ENCODE measurements at regions not wholly inside any gene's neighbourhood (a gene's known extent, or its start where the extent isn't known, plus 50 kb on each side); places are given as distances from the start of the nearest gene placed in this dataset.

DNA sequence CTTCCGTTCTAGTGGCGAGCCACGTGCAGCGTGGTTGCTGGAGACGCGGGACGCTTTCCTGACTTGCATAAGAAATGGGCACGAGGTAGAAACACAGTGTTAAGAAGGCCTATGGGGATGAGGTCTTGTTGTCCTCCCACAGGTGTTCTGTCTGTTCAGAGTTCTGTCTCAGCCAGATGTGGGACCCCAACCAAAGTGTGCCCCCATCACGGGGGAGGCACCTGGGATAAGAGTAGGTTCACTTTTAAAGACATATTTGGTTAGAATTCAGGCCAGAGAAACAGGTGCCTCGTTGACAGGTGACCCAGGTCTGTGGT lies 56.0 kb upstream of the PITRM1 start:
- DNase-seq (ENCODE audit: low read depth, low spot score) = no peak
- H3K27ac ChIP-seq = no peak overlapping the region
- no peak overlapping the region for H3K9ac ChIP-seq (ENCODE audit: insufficient read length)
- no peak for TF ChIP-seq EZH2 (IDR thresholded peaks at IDR 0.05)
- no peak for TF ChIP-seq POLR2AphosphoS5 (IDR thresholded peaks at IDR 0.05; ENCODE audit: borderline replicate concordance, low read depth, low read length)
- no peak for TF ChIP-seq FOXP2 (optimal IDR thresholded peaks at IDR 0.05; ENCODE audit: control extremely low read depth, extremely low read length, insufficient read depth)
- H3K9me3 ChIP-seq (ENCODE audit: low read depth, low read length) = no peaks in the 10 kb centered on the region
- H3K36me3 ChIP-seq (ENCODE audit: insufficient read depth, low read length) = no peaks in the 10 kb centered on the region
- no peak overlapping the region for H3K4me3 ChIP-seq

DNA sequence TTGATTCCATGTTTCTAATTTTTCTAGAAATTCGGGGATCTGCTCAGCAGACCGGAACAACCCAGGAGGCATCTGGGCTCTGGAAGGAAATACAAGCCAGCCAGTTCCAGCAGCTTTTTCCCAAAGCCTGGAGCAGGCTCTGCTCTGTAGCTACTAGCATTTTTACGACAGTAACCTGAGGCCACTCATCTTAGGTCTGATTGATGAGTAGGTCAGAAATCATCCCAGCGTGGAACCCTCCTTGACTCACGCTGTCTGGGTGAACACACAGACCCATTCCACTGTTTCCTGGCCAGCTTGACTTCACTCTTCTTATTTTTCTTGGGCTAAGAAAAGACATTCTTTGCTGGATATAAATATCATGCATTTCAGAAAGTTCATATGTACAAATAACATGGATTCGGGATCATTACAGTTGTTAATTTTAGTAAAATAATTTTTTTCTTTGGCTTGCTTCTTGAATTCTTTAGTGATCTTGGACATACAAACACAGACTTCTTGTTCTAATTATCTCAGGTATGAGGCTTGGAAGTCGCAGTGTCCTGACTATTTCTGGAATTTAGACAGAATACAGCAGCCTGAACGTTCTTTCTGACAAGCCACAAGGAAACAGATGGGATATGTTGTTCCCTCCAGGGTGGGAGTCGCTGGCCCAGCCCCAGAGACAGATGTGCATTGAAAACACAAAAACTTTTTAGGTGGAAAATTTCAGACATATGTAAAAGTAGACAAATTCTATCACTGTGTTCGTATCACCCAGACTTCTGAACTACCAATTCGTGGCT lies 54.6 kb upstream of the PITRM1 start:
- H3K36me3 ChIP-seq (ENCODE audit: insufficient read depth, low read length) = no peaks in the 10 kb centered on the region
- no peak overlapping the region for H3K9ac ChIP-seq (ENCODE audit: insufficient read length)
- H3K9me3 ChIP-seq (ENCODE audit: low read depth, low read length) = no peaks in the 10 kb centered on the region
- TF ChIP-seq POLR2AphosphoS5 (IDR thresholded peaks at IDR 0.05; ENCODE audit: borderline replicate concordance, low read depth, low read length) (no peak), FOXP2 (optimal IDR thresholded peaks at IDR 0.05; ENCODE audit: control extremely low read depth, extremely low read length, insufficient read depth) (no peak), EZH2 (IDR thresholded peaks at IDR 0.05) (no peak)
- DNase-seq (ENCODE audit: low read depth, low spot score) = no peak
- no peak overlapping the region for H3K27ac ChIP-seq
- H3K4me3 ChIP-seq = no peak overlapping the region

DNA sequence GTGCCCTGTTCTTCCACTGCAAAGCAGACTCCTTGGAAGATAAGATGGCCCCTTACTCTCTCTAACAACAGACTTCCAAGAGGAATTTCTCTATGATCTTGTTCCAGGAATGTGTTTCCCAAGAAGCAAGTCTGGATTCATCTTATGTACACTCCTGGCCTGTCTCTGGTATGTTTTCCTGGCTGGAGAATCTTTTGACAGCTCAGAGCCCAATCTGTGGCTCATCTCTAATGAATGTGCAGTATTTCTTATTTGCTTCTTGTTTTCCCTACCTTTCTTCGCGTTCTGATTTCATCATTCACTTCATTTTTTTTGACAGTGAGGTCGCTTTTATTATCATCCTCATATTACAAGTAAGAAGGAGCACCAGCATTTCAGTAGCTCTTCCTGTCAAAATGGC lies 53.0 kb upstream of the PITRM1 start:
- TF ChIP-seq FOXP2 (optimal IDR thresholded peaks at IDR 0.05; ENCODE audit: control extremely low read depth, extremely low read length, insufficient read depth) (no peak), POLR2AphosphoS5 (IDR thresholded peaks at IDR 0.05; ENCODE audit: borderline replicate concordance, low read depth, low read length) (no peak), EZH2 (IDR thresholded peaks at IDR 0.05) (no peak)

DNA sequence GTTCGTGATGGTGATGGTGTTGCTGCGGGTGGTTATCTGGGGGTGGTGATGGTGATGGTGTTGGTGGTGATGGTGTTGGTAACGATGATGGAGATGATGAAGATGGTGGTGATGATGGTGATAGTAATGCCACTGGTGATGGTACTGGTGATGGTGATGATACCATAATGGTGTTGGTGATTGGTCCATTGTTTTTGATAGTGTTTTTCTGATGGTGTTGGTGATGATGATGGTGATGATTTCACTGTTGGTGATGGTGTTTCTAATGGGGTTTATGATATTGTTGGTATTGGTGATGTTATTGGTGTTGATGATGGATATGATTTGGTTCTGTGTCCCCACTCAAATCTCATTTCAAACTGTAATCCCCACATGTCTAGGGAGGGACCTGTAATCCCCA lies 51.7 kb upstream of the PITRM1 start:
- Histone ChIP-seq H3K4me3 (no peak overlapping the region), H3K27ac (no peak overlapping the region), H3K36me3 (ENCODE audit: insufficient read depth, low read length) (no peaks in the 10 kb centered on the region), H3K9me3 (ENCODE audit: low read depth, low read length) (no peaks in the 10 kb centered on the region), H3K9ac (ENCODE audit: insufficient read length) (no peak overlapping the region)
- DNase-seq (ENCODE audit: low read depth, low spot score) = no peak
- TF ChIP-seq POLR2AphosphoS5 (IDR thresholded peaks at IDR 0.05; ENCODE audit: borderline replicate concordance, low read depth, low read length) = no peak
- no peak for TF ChIP-seq FOXP2 (optimal IDR thresholded peaks at IDR 0.05; ENCODE audit: control extremely low read depth, extremely low read length, insufficient read depth)
- no peak for TF ChIP-seq EZH2 (IDR thresholded peaks at IDR 0.05)

More for the DNA sequence above, 53.0 kb upstream of the PITRM1 start:
- Histone ChIP-seq H3K9ac (ENCODE audit: insufficient read length) (no peak overlapping the region), H3K4me3 (no peak overlapping the region), H3K36me3 (ENCODE audit: insufficient read depth, low read length) (no peaks in the 10 kb centered on the region), H3K27ac (no peak overlapping the region), H3K9me3 (ENCODE audit: low read depth, low read length) (no peaks in the 10 kb centered on the region)
- no peak for DNase-seq (ENCODE audit: low read depth, low spot score)

DNA sequence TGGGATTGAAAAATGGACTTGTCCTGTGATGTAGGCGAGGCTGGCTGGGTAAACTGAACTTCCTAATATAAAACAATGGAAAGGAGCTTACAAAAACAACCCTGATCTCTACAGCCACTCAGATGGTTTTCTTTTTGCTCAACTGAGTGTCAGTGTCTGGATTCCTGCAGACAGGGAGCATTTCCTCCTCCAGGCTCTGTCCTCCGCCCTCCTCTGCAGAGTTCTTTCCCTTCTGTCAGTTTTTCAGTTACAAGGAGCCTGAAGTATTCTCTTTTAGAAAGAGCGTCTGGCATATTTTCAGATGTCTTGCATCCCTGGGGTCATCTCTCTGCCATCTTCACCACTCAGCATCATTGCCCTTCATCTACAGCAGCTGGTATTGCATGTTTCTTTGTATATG lies 50.0 kb upstream of the PITRM1 start:
- Histone ChIP-seq H3K36me3 (ENCODE audit: insufficient read depth, low read length) (no peaks in the 10 kb centered on the region), H3K27ac (no peak overlapping the region), H3K9me3 (ENCODE audit: low read depth, low read length) (no peaks in the 10 kb centered on the region), H3K9ac (ENCODE audit: insufficient read length) (no peak overlapping the region), H3K4me3 (no peak overlapping the region)
- no peak for DNase-seq (ENCODE audit: low read depth, low spot score)
- TF ChIP-seq FOXP2 (optimal IDR thresholded peaks at IDR 0.05; ENCODE audit: control extremely low read depth, extremely low read length, insufficient read depth) (no peak), EZH2 (IDR thresholded peaks at IDR 0.05) (no peak), POLR2AphosphoS5 (IDR thresholded peaks at IDR 0.05; ENCODE audit: borderline replicate concordance, low read depth, low read length) (no peak)
